Natural killer cell (primary cell): ENCODE measurements at regions not wholly inside any gene's neighbourhood (a gene's known extent, or its start where the extent isn't known, plus 50 kb on each side); places are given as distances from the start of the nearest gene placed in this dataset.

Source experiments
- ATAC-seq, 3 donors: fragments of 150-1000 bp in 2 of 3; fragments of 200-7000 bp in 1 of 3; cut with Tn5 transposase; 1 replicate in 1 of 3; 2 replicates in 2 of 3; pipeline ENCODE4 v1.10.0; 2021; ENCODE audit warnings: mild to moderate bottlenecking in 2 of 3, moderate library complexity in 2 of 3
- DNase-seq, 2 donors: peaks; one replicate each; pipeline versions ENCODE4 v3.0.0 to v3.0.0-alpha.2; 2013 to 2021; ENCODE audit warnings: mixed read lengths in 1 of 2
- H3K27ac ChIP-seq: one replicate; pipeline ENCODE4 v1.5.1; 2013; ENCODE audit warnings: mild to moderate bottlenecking, low read length
- H3K27me3 ChIP-seq: one replicate; pipeline ENCODE4 v1.6.1; 2013; ENCODE audit warnings: low read length; ENCODE audit not compliant: control insufficient read depth, insufficient read depth
- H3K36me3 ChIP-seq: one replicate; pipeline ENCODE4 v1.6.1; 2013; ENCODE audit warnings: low read length; ENCODE audit not compliant: control insufficient read depth, insufficient read depth
- H3K4me1 ChIP-seq: one replicate; pipeline ENCODE4 v1.6.1; 2013; ENCODE audit warnings: low read length; ENCODE audit not compliant: control insufficient read depth, insufficient read depth
- H3K4me3 ChIP-seq: one replicate; pipeline ENCODE4 v1.5.1; 2013; ENCODE audit warnings: low read length
- H3K9me3 ChIP-seq: one replicate; pipeline ENCODE4 v1.6.1; 2013; ENCODE audit warnings: low read length; ENCODE audit not compliant: control insufficient read depth, insufficient read depth
- H3K27ac Mint-ChIP-seq, 2 donors: one replicate each; pipeline ENCODE4 v1.8.0; 2022; ENCODE audit warnings: mild to moderate bottlenecking in 2 of 2, mixed read lengths in 2 of 2, moderate library complexity in 1 of 2
- H3K27me3 Mint-ChIP-seq, 2 donors: one replicate each; pipeline ENCODE4 v1.8.0; 2022; ENCODE audit warnings: low read depth in 2 of 2, mixed read lengths in 2 of 2
- H3K36me3 Mint-ChIP-seq: one replicate; pipeline ENCODE4 v1.8.0; 2022; ENCODE audit warnings: mixed read lengths
- H3K4me1 Mint-ChIP-seq, 2 donors: one replicate each; pipeline ENCODE4 v1.8.0; 2022; ENCODE audit warnings: mixed read lengths in 2 of 2
- H3K4me3 Mint-ChIP-seq: one replicate; pipeline ENCODE4 v1.8.0; 2022; ENCODE audit warnings: mild to moderate bottlenecking, moderate library complexity, mixed read lengths
- H3K9me3 Mint-ChIP-seq, 2 donors: one replicate each; pipeline ENCODE4 v1.8.0; 2022; ENCODE audit warnings: mixed read lengths in 2 of 2
- WGBS: methylation state at CpG from one replicate; pipeline ENCODE4 v1.1.7; 2013; ENCODE audit warnings: missing lambda C conversion rate; ENCODE audit not compliant: insufficient coverage; 5-methylcytosine and 5-hydroxymethylcytosine counted together
- intact Hi-C: fragments of 100-400 bp; cut with micrococcal nuclease; formaldehyde crosslinking; loops from one replicate; pipeline ENCODE4 v1.14.2; 2022
- TF ChIP-seq, protein P1 (sequence below): fragments of 200-600 bp; IDR thresholded peaks from one replicate; pipeline ENCODE4 v1.8.0; 2022; ENCODE audit warnings: antibody characterized with exemption

DNA sequence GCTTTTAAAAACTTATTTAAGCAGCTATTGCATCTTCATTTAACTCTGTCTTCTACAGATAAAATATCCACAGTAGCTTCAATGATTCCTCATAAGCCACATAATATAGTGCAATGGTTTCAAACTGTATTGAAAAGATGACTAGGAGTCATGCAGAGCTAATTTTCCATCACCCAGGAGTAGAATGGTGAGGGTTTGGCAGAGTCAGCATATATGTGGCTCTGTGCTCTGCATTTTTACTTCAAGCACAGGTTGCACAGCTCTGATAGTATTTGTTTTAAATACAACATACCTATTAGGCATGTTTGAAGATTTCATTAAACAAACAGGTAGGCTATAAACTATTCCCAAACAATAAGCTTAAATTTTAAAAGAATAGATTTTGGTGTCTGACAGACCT is 731.9 kb upstream of the VRK2 start:
- Histone ChIP-seq H3K4me1 (no peaks in the 10 kb centered on the region), H3K27me3 (no peaks in the 10 kb centered on the region), H3K27ac (no peak overlapping the region), H3K36me3 (no peaks in the 10 kb centered on the region), H3K4me3 (no peak overlapping the region), H3K9me3 (no peaks in the 10 kb centered on the region)
- Mint-ChIP-seq H3K27ac (no peak overlapping the region), H3K27me3 (no peaks in the 10 kb centered on the region), H3K9me3 (peaks cover 21 to 26% of the 10 kb centered on the region in 2 donors), H3K4me3 (no peak overlapping the region), H3K4me1 (no peaks in the 10 kb centered on the region), H3K36me3 (peaks cover 7% of the 10 kb centered on the region)
- no peak for ATAC-seq
- TF ChIP-seq, protein P1, sequence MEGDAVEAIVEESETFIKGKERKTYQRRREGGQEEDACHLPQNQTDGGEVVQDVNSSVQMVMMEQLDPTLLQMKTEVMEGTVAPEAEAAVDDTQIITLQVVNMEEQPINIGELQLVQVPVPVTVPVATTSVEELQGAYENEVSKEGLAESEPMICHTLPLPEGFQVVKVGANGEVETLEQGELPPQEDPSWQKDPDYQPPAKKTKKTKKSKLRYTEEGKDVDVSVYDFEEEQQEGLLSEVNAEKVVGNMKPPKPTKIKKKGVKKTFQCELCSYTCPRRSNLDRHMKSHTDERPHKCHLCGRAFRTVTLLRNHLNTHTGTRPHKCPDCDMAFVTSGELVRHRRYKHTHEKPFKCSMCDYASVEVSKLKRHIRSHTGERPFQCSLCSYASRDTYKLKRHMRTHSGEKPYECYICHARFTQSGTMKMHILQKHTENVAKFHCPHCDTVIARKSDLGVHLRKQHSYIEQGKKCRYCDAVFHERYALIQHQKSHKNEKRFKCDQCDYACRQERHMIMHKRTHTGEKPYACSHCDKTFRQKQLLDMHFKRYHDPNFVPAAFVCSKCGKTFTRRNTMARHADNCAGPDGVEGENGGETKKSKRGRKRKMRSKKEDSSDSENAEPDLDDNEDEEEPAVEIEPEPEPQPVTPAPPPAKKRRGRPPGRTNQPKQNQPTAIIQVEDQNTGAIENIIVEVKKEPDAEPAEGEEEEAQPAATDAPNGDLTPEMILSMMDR = no peak
- DNase-seq = no peak
- intact Hi-C loops = no loop called here

DNA sequence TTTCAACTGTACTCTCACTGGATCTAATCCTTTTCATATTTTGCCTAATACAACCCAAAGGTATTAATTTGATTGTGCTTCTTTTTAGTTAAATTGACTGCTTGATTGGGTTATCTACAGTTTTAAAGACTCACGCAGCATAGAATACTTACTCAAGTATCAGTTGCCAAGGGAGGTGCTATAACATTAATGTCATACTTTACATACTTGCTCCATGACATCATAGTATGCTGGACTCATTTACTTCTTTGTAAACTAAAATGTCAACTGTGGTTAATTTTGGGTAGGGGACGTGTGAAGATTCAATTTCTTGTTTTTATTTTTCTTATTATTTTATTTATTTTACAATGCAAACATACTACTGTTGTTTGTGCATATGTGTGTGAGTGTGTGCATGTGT is 716.2 kb upstream of the VRK2 start:
- DNase-seq (no peak), ATAC-seq (no peak)
- H3K27ac Mint-ChIP-seq = no peak overlapping the region
- Histone ChIP-seq H3K4me3 (no peak overlapping the region), H3K4me1 (no peaks in the 10 kb centered on the region), H3K27ac (no peak overlapping the region), H3K36me3 (no peaks in the 10 kb centered on the region), H3K9me3 (no peaks in the 10 kb centered on the region), H3K27me3 (no peaks in the 10 kb centered on the region)
- intact Hi-C loops = no loop called here
- TF ChIP-seq, protein P1 = no peak
- H3K9me3 Mint-ChIP-seq = peaks cover 3 to 5% of the 10 kb centered on the region in 2 donors
- WGBS = no CpG with 5 or more reads among the region's 2 CpGs
- H3K4me3 Mint-ChIP-seq = no peak overlapping the region
- H3K36me3 Mint-ChIP-seq = no peaks in the 10 kb centered on the region
- H3K27me3 Mint-ChIP-seq = no peaks in the 10 kb centered on the region
- H3K4me1 Mint-ChIP-seq = no peaks in the 10 kb centered on the region

DNA sequence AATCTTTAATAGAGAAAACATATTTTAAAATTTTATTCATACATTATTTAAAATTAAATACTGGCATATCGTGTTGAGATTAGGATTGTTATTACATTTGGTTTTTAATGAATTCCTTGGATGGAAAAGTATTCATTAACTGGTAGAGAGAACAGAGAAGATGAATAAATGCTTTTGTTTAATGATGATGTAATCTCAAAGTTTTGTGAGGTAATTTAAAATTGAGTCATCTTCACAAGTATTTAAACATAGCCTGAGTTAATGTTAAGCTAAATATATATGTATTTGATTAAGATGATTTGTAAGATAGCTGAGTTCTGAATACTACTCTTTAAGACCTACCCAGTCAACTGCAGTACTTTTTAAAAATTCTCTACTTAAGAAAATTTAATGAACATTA is 713.4 kb upstream of the VRK2 start:
- intact Hi-C loops = no loop called here
- ATAC-seq (no peak), DNase-seq (no peak)
- H3K36me3 ChIP-seq = no peaks in the 10 kb centered on the region
- H3K4me1 ChIP-seq = no peaks in the 10 kb centered on the region
- H3K4me1 Mint-ChIP-seq = no peaks in the 10 kb centered on the region
- H3K4me3 ChIP-seq = no peak overlapping the region
- no peak overlapping the region for H3K4me3 Mint-ChIP-seq
- H3K36me3 Mint-ChIP-seq = no peaks in the 10 kb centered on the region
- H3K9me3 Mint-ChIP-seq = peaks cover 6 to 8% of the 10 kb centered on the region in 2 donors
- no peak overlapping the region for H3K27ac ChIP-seq
- H3K27me3 Mint-ChIP-seq = no peaks in the 10 kb centered on the region
- H3K27ac Mint-ChIP-seq = no peak overlapping the region
- H3K9me3 ChIP-seq = no peaks in the 10 kb centered on the region
- no peaks in the 10 kb centered on the region for H3K27me3 ChIP-seq
- WGBS = no CpG with 5 or more reads among the region's 1 CpG
- TF ChIP-seq, protein P1 = no peak

DNA sequence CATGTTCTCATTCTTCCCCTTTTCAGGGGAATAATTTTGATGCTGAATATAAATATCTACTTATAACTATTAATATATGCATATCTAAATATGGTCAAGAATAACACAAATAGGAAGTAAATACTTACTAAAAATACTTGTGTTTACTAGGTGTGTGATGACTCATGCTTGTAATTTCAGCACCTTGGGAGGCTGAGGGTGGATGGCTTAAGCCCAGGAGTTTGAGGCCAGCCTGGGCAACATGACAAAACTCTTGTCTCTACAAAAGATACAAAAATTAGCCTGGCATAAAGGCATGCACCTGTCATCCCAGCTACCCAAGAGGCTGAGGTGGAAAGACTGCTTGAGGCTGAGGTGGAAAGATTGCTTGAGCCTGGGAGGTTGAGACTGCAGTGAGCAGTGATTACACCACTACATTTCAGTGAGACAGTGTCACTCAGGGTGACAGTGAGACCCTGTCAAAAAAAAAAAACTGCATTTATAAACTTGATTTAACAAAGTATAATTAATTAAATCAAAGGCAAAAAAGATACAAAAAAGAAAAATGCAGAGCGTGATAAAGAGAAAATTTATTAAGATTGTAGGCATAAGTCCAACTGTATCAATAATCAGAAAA is 703.1 kb upstream of the VRK2 start:
- WGBS = no CpG with 5 or more reads among the region's 1 CpG
- no peak overlapping the region for H3K4me3 ChIP-seq
- no peaks in the 10 kb centered on the region for H3K36me3 ChIP-seq
- TF ChIP-seq, protein P1 = no peak
- H3K9me3 Mint-ChIP-seq = peaks cover 22 to 42% of the 10 kb centered on the region in 2 donors
- no peak overlapping the region for H3K4me3 Mint-ChIP-seq
- H3K27me3 Mint-ChIP-seq = no peaks in the 10 kb centered on the region
- no peaks in the 10 kb centered on the region for H3K4me1 ChIP-seq
- H3K9me3 ChIP-seq = peaks cover 9% of the 10 kb centered on the region
- DNase-seq (no peak), ATAC-seq (no peak)
- no peaks in the 10 kb centered on the region for H3K4me1 Mint-ChIP-seq
- intact Hi-C loops = no loop called here
- H3K27me3 ChIP-seq = no peaks in the 10 kb centered on the region
- H3K27ac Mint-ChIP-seq = no peak overlapping the region
- H3K36me3 Mint-ChIP-seq = peaks cover 41% of the 10 kb centered on the region
- H3K27ac ChIP-seq = no peak overlapping the region
